SK-N-SH treated with all-trans-retinoic acid at 6 μM for 48 hours (cell line): ENCODE measurements at regions not wholly inside any gene's neighbourhood (a gene's known extent, or its start where the extent isn't known, plus 50 kb on each side); places are given as distances from the start of the nearest gene placed in this dataset.

Source experiments
- CREB5 ChIP-seq: fragments of 250-450 bp; sonication (Bioruptor Pico); IDR thresholded peaks from 2 replicates; pipeline ENCODE4 v1.5.1; 2020; ENCODE audit warnings: low read depth, mild to moderate bottlenecking, moderate library complexity
- OSR1 ChIP-seq: fragments of 250-450 bp; sonication (Bioruptor Pico); IDR thresholded peaks from 2 replicates; pipeline ENCODE4 v1.8.0; 2022; ENCODE audit warnings: moderate library complexity, mild to moderate bottlenecking, inconsistent platforms
- ZFP3 ChIP-seq: fragments of 250-450 bp; sonication (Bioruptor Pico); IDR thresholded peaks from 2 replicates; pipeline ENCODE4 v1.5.0; 2020; ENCODE audit warnings: mild to moderate bottlenecking, moderate library complexity
- ZFP30 ChIP-seq: fragments of 450-650 bp; formaldehyde crosslinking; IDR thresholded peaks from 2 replicates; pipeline ENCODE4 v1.5.0; 2022; ENCODE audit warnings: mild to moderate bottlenecking, moderate library complexity
- ZNF565 ChIP-seq: fragments of 450-650 bp; formaldehyde crosslinking; conservative IDR thresholded peaks from 2 replicates; pipeline ENCODE4 v1.5.0; 2020; ENCODE audit warnings: low read depth, mild to moderate bottlenecking, moderate library complexity

GRCh38 chr11:97833412-97833811 lies 1187.3 kb upstream of the CNTN5 start:
- TF ChIP-seq ZNF565 (CRISPR knock-in tag), result no peak
- no peak for TF ChIP-seq ZFP30
- TF ChIP-seq ZFP3, result no peak
- no peak for TF ChIP-seq CREB5 (CRISPR knock-in tag)
- TF ChIP-seq OSR1 (CRISPR knock-in tag), result no peak
